Gastrocnemius medialis (tissue), 4 donors: ENCODE measurements at regions not wholly inside any gene's neighbourhood (a gene's known extent, or its start where the extent isn't known, plus 50 kb on each side); places are given as distances from the start of the nearest gene placed in this dataset.

Source experiments
- POLR2A ChIP-seq, 2 donors: fragments of 450-650 bp; IDR thresholded peaks; one replicate each; pipeline ENCODE4 v1.6.1; 2017; ENCODE audit warnings: antibody characterized with exemption in 2 of 2, mild to moderate bottlenecking in 2 of 2, moderate library complexity in 2 of 2
- TF ChIP-seq, protein P1 (sequence below), 5 experiments: fragments of 450-650 bp in 3 of 5; fragments of 200-600 bp in 2 of 5; sonication (generic) in 2 of 5; IDR thresholded peaks in 4 of 5; conservative IDR thresholded peaks in 1 of 5; 1 replicate in 4 of 5; 2 replicates in 1 of 5; pipeline ENCODE4 v1.5.1; 2016 to 2019; ENCODE audit warnings: antibody characterized with exemption in 5 of 5, mild to moderate bottlenecking in 3 of 5, moderate library complexity in 3 of 5

DNA sequence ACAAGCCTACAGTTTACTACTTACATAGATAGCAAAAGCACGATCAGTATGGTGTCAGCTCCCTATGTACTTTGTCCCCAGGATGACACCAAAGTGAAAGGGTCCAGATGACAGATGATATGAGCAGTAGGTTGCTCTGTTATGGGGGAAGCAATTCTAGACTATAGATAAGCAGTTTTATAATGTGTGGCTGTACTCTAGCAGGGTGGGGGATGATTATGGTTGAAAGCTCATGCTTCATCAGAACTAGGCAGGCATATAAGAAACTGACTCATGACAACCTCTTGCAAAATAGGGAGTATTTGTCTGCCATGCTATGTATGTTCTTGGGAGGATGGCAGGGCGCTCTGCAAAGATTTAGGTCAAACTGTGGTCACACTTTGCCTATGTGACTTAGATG lies 158.2 kb upstream of the ZBED5 start:
- TF ChIP-seq, protein P1, sequence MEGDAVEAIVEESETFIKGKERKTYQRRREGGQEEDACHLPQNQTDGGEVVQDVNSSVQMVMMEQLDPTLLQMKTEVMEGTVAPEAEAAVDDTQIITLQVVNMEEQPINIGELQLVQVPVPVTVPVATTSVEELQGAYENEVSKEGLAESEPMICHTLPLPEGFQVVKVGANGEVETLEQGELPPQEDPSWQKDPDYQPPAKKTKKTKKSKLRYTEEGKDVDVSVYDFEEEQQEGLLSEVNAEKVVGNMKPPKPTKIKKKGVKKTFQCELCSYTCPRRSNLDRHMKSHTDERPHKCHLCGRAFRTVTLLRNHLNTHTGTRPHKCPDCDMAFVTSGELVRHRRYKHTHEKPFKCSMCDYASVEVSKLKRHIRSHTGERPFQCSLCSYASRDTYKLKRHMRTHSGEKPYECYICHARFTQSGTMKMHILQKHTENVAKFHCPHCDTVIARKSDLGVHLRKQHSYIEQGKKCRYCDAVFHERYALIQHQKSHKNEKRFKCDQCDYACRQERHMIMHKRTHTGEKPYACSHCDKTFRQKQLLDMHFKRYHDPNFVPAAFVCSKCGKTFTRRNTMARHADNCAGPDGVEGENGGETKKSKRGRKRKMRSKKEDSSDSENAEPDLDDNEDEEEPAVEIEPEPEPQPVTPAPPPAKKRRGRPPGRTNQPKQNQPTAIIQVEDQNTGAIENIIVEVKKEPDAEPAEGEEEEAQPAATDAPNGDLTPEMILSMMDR (IDR thresholded peaks at IDR 0.05 in 4 of 5, conservative IDR thresholded peaks at IDR 0.05 in 1 of 5) = no peak
- TF ChIP-seq POLR2A (IDR thresholded peaks at IDR 0.05) = no peak
